ENCODE measurements at regions not wholly inside any gene's neighbourhood (a gene's known extent, or its start where the extent isn't known, plus 50 kb on each side); places are given as distances from the start of the nearest gene placed in this dataset.

- no peak for DNase-seq
Measured at GRCh38 chr2:46850742-46851141, 64.9 kb downstream of the MCFD2 start.

- no peak for DNase-seq
Measured at GRCh38 chr2:46849721-46850556, 65.7 kb downstream of the MCFD2 start.

DNA sequence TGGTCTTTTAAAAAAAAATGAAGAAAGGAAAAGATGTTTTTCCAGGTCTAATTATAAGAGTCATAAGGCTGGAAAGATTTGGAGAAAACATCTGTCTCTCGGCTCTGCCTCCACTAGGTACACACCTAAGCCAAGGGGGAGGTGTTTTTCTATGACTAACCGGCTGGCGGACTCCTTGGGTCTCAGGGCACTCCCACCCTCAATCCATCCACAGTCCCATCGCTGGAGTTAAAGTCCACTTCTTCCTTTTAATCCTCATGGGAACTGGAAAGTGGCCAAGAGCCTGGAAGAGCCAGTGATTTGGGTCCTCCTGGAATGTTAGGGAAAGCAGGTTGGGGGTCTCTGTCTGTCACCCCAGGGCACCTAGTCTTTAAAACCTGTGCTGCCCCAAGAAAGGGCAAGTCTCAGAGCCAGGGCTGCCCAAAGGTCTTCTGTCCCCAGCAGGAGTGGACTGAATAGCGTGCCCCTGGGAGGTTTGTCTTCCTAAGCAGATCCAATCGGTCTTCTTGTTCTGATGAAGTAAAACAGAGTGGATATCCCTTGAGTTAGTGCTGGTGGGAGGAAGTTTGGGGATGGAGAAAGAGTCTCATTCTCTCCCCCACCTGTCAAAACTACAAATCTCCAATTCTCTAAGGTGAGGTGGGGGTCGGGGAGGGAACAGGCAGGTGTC lies 66.4 kb downstream of the MCFD2 start:
- DNase-seq, result no peak

- DNase-seq, result no peak
Measured at GRCh38 chr2:46848447-46848846, 67.2 kb downstream of the MCFD2 start.

GRCh38 chr2:46847726-46848412 lies 67.7 kb downstream of the MCFD2 start:
- DNase-seq, result no peak

GRCh38 chr2:46847185-46847710 lies 68.4 kb downstream of the MCFD2 start:
- peak; percentile 48 for DNase-seq

GRCh38 chr2:46846536-46846935 lies 69.1 kb downstream of the MCFD2 start:
- no peak for DNase-seq

- no peak for DNase-seq
Measured at GRCh38 chr2:46845542-46846486, 69.8 kb downstream of the MCFD2 start.

DNA sequence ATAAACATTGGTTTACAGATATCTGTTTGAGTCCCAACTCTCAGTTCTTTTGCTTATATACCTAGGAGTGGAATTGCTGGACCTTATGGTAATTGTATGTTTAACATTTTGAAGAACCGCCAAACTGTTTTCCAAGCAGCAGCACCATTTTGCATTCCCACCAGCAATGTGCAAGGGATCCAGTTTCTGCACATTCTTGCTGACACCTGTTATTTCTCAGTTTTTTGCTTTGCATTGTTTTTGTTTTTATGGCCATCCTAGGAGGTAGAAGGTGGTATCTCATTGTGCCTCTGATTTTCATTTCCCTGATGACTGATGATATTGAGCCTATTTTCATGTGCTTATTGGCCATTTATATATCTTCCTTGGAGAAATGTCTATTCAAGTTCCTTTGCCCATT lies 71.2 kb downstream of the MCFD2 start:
- no peak for DNase-seq

- DNase-seq, result no peak
Measured at GRCh38 chr2:46844034-46844433, 71.6 kb downstream of the MCFD2 start.

DNA sequence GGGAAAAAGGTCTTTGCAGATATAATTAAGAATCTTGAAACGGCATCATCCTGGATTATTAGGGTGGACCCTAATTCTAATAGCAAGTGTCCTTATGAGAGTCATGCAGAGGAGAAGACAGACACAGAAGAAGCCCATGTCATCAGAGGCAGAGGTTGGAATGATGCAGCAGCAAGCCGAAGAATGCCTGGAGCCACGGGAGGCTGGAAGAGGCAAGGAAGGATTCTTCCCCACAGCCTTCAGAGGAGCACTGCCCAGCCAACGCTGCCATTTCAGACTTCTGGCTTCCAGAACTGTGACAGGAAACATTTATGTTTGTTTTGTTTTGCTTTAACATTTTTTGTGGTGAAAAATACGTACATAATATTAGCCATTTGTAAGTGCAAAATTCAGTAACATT lies 72.3 kb downstream of the MCFD2 start:
- no peak for DNase-seq

DNA sequence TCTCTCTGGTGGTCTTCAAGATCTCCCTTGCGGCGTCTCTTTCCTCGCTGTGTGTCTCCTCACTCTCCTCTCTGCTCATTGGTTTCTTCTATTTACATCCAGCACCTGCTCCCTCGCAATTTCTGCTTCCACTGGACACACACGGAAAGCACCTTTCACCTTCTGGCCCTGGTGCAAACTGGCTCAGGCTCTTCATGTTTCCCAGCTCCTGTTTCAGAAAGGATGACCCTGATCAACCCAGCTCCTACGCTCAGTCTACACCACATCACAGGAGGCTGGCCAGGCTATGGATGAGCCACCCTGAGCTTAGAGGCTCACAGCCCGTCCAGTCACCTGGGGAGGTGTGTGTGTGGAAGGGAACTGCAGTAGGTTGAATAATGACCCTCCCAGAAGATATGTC lies 72.7 kb downstream of the MCFD2 start:
- no peak for DNase-seq

GRCh38 chr2:46841621-46842020 lies 74.0 kb downstream of the MCFD2 start:
- DNase-seq, result no peak

- DNase-seq, result no peak
Measured at GRCh38 chr2:46839045-46839444, 76.6 kb downstream of the MCFD2 start.

DNA sequence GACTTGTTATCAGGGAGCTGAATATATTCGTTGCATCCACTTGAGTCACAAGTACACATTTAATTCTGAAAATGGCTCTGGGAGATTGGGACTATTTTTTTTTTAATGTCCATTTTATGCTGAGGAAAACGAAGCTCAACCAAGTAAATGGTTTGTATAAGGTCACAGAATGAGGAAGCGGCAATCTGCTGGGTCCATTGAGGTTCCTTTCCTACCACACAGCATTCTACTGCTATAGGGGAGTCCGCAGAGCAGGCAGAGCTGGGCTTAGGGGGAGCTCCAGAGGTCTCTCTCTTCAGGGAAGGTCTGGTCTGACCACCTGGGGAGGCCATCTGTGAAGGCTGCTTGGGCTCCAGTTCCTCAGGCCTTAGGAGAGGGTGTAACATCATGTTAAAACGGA lies 77.9 kb downstream of the MCFD2 start:
- no peak for DNase-seq

- DNase-seq, result no peak
Measured at GRCh38 chr2:46837112-46837454, 78.5 kb downstream of the MCFD2 start.

DNA sequence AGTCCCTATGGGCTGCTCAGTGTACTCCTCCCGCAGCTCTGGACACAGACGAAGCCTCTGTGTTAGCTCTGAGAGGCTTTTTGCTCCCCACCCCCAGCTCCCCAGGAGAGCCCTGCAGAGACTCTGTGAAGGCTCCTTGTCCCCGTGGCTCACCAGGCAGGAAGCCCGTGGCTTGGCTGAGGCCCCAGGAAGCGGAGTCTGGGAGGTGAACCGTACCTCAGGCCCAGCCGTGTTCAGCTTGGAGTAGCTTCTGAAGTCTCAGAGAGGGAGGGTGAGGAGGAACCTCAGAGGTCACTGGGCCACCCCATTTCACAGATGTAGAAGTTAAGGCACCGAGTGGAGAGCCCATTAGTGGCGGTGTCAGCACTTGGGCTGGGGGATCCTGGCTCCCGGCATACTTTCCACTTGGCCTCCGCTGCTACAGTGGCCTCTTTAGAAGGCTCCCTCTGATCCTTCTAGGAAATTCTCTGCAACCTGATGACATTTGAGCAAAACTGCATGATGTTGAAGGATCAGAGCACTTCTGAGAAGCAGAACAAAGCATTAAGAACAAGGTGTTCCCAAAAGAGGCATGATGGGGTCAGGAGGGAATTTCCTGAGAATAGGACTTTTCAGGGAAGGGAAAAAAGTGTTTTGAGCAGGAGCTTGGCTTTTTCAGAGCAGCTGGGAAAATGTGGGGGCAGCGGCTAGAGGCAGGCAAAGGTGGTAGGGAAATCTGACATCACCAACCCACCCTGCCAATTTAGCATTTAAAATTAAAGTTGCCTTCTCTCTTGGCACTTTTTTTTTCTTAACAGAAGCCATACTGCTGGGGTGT lies 79.1 kb downstream of the MCFD2 start:
- DNase-seq, result no peak

DNA sequence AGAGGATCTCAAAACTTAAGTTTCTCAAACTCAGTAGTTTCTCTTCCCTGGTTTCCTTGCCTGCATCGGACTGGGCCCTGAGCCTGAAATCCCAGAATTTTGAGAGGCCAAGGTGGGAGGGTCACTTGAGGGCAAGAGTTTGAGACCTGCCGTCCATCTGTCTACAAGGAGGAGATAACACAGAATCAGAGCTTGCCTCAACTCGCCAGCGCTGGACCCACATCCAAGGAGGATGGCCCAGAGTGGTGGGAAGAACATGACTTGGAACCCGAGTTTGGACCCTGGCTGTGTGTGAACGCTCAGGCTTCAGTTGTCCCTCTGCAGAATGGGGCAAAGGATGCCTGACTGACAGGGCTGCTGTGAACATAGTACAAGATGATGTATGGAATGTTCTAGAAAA lies 80.1 kb downstream of the MCFD2 start:
- no peak for DNase-seq

DNA sequence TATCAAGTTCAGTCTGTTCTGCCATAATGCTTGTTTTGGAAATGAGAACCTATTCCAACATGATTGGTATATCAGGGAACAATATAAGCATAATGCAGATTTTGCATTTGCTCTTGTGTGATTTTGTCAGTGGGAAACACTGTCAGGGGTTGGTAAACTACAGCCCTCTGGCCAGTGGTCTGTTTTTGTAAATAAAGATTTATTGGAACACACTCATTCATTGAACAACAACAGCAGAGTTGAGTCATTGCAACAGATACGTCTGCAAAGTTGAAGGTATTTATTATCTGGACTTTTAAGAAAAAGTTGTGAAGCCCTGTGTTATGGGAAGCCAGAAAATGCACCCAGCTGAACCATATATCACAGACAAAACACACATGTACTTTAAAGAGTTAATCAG lies 83.1 kb downstream of the MCFD2 start:
- no peak for DNase-seq

GRCh38 chr2:46831869-46832265 lies 83.7 kb downstream of the MCFD2 start:
- no peak for DNase-seq

DNA sequence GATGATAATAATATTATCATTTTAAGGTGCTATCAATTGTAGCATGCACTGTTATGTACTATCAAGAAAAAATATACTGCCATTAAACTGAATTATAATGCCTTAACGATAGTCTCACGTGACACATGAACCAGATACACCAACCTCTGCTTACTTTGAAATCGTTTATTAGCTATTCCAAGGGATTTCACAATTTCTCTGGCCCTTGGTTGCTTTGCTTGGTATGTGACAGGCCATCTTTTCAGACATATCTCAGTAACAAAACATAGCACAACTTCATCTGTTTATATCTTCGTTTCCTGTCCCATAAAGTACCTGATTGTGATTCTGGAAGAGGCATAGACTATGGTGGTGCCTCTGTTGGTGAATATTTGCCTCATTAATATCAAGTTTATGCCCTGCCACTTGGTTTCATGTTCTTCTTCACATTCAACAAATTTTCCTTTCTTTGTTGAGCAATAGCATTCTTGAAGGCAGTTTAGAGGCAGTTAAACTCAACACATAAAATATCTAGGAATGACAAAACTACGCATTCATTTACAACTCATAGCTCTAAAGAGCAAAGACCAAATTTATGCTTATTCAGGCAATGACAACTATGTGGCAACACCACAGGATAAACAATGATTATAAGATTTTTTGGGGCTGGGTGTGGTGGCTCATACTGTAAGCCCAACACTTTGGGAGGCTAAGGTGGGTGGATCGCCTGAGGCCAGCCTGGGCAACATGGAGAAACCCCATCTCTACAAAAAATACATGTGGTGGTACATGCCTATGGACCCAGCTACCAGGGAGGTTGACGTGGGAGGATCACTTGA lies 84.3 kb downstream of the MCFD2 start:
- DNase-seq, result no peak

All from GOT3 (cell line).